ENCODE measurements at regions not wholly inside any gene's neighbourhood (a gene's known extent, or its start where the extent isn't known, plus 50 kb on each side); places are given as distances from the start of the nearest gene placed in this dataset.

GRCh38 chr11:92168936-92169335 is 55.7 kb upstream of the FAT3 start:
- Histone ChIP-seq H3K27ac (ENCODE audit: low read depth in 1 of 2, low read length in 2 of 2) (no peak overlapping the region), H3K9me3 (replicated peaks in 1 of 2; ENCODE audit: control insufficient read depth in 1 of 2, insufficient read depth in 1 of 2, low read length in 2 of 2) (no peaks in the 10 kb centered on the region), H3K9ac (ENCODE audit: insufficient read depth, low read length, poor library complexity, severe bottlenecking) (no peak overlapping the region), H3K4me1 (ENCODE audit: control insufficient read depth in 1 of 2, insufficient read depth in 2 of 2, low read length in 2 of 2) (no peaks in the 10 kb centered on the region), H3K36me3 (replicated peaks in 1 of 2; ENCODE audit: control insufficient read depth in 1 of 2, insufficient read depth in 2 of 2, low read length in 2 of 2) (no peaks in the 10 kb centered on the region), H4K20me1 (ENCODE audit: insufficient read depth, low read length) (no peaks in the 10 kb centered on the region), H3K27me3 (ENCODE audit: control insufficient read depth in 2 of 2, insufficient read depth in 2 of 2, low read length in 2 of 2) (no peaks in the 10 kb centered on the region), H2AFZ (ENCODE audit: insufficient read depth, low read depth, low read length, poor library complexity, severe bottlenecking) (no peak overlapping the region), H3K4me2 (replicated peaks; ENCODE audit: extremely low read depth, low read length, poor library complexity, severe bottlenecking) (no peak overlapping the region), H3K4me3 (replicated peaks in 1 of 3; ENCODE audit: low read depth in 2 of 3, low read length in 3 of 3) (no peak overlapping the region), H3K79me2 (ENCODE audit: insufficient read depth, low read length) (no peaks in the 10 kb centered on the region)
- Mint-ChIP-seq H3K4me1 (no peaks in the 10 kb centered on the region), H3K4me3 (no peak overlapping the region), H3K27me3 (ENCODE audit: low read depth in 3 of 3) (no peaks in the 10 kb centered on the region), H3K9me3 (peaks cover 0 to 14% (median 6%) of the 10 kb centered on the region in 7 donors), H3K27ac (no peak overlapping the region), H3K36me3 (no peaks in the 10 kb centered on the region)
- no peak for DNase-seq
- TF ChIP-seq CTCF (IDR thresholded peaks at IDR 0.05): no peak
- intact Hi-C loops (cut with micrococcal nuclease): no loop called here
- no CpG with 5 or more reads among the region's 1 CpG for WGBS (ENCODE audit: insufficient coverage)

GRCh38 chr11:92167571-92167970 is 57.0 kb upstream of the FAT3 start:
- Histone ChIP-seq H3K4me3 (replicated peaks in 1 of 3; ENCODE audit: low read depth in 2 of 3, low read length in 3 of 3) (no peak overlapping the region), H3K79me2 (ENCODE audit: insufficient read depth, low read length) (no peaks in the 10 kb centered on the region), H3K9ac (ENCODE audit: insufficient read depth, low read length, poor library complexity, severe bottlenecking) (no peak overlapping the region), H3K4me2 (replicated peaks; ENCODE audit: extremely low read depth, low read length, poor library complexity, severe bottlenecking) (no peak overlapping the region), H3K27me3 (ENCODE audit: control insufficient read depth in 2 of 2, insufficient read depth in 2 of 2, low read length in 2 of 2) (no peaks in the 10 kb centered on the region), H3K27ac (ENCODE audit: low read depth in 1 of 2, low read length in 2 of 2) (no peak overlapping the region), H3K36me3 (replicated peaks in 1 of 2; ENCODE audit: control insufficient read depth in 1 of 2, insufficient read depth in 2 of 2, low read length in 2 of 2) (no peaks in the 10 kb centered on the region), H3K4me1 (ENCODE audit: control insufficient read depth in 1 of 2, insufficient read depth in 2 of 2, low read length in 2 of 2) (no peaks in the 10 kb centered on the region), H3K9me3 (replicated peaks in 1 of 2; ENCODE audit: control insufficient read depth in 1 of 2, insufficient read depth in 1 of 2, low read length in 2 of 2) (no peaks in the 10 kb centered on the region), H2AFZ (ENCODE audit: insufficient read depth, low read depth, low read length, poor library complexity, severe bottlenecking) (no peak overlapping the region), H4K20me1 (ENCODE audit: insufficient read depth, low read length) (no peaks in the 10 kb centered on the region)
- intact Hi-C loops (cut with micrococcal nuclease): no loop called here
- Mint-ChIP-seq H3K9me3 (peaks cover 1 to 11% (median 6%) of the 10 kb centered on the region in 7 donors), H3K27ac (no peak overlapping the region), H3K4me3 (no peak overlapping the region), H3K4me1 (no peaks in the 10 kb centered on the region), H3K27me3 (ENCODE audit: low read depth in 3 of 3) (no peaks in the 10 kb centered on the region), H3K36me3 (no peaks in the 10 kb centered on the region)
- no peak for DNase-seq
- TF ChIP-seq CTCF (IDR thresholded peaks at IDR 0.05): no peak
- WGBS (ENCODE audit: insufficient coverage): no CpG with 5 or more reads among the region's 4 CpGs

All from CD14-positive monocyte (primary cell).